OCI-LY7 (cell line): ENCODE measurements at regions not wholly inside any gene's neighbourhood (a gene's known extent, or its start where the extent isn't known, plus 50 kb on each side); places are given as distances from the start of the nearest gene placed in this dataset.

Experiments used
- EZH2phosphoT487 ChIP-seq: fragments of 200-600 bp; sonication (generic); IDR thresholded peaks from 2 replicates; pipeline ENCODE4 v1.6.1; 2018; ENCODE audit warnings: low read depth, borderline replicate concordance, mild to moderate bottlenecking, mixed run types, antibody characterized with exemption, low read length, moderate library complexity, mixed read lengths
- TF ChIP-seq, protein P1 (sequence below): fragments of 200-600 bp; sonication (generic); conservative IDR thresholded peaks from 2 replicates; pipeline ENCODE4 v1.5.1; 2014; ENCODE audit warnings: mild to moderate bottlenecking, antibody characterized with exemption, low read length, moderate library complexity, mixed read lengths

- TF ChIP-seq, protein P1, sequence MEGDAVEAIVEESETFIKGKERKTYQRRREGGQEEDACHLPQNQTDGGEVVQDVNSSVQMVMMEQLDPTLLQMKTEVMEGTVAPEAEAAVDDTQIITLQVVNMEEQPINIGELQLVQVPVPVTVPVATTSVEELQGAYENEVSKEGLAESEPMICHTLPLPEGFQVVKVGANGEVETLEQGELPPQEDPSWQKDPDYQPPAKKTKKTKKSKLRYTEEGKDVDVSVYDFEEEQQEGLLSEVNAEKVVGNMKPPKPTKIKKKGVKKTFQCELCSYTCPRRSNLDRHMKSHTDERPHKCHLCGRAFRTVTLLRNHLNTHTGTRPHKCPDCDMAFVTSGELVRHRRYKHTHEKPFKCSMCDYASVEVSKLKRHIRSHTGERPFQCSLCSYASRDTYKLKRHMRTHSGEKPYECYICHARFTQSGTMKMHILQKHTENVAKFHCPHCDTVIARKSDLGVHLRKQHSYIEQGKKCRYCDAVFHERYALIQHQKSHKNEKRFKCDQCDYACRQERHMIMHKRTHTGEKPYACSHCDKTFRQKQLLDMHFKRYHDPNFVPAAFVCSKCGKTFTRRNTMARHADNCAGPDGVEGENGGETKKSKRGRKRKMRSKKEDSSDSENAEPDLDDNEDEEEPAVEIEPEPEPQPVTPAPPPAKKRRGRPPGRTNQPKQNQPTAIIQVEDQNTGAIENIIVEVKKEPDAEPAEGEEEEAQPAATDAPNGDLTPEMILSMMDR = no peak
- TF ChIP-seq EZH2phosphoT487 = no peak
These were observed 207.7 kb downstream of the PLOD2 start for GRCh38 chr3:145953316-145953715.
